Peyer's patch (tissue), 4 donors: ENCODE measurements at regions not wholly inside any gene's neighbourhood (a gene's known extent, or its start where the extent isn't known, plus 50 kb on each side); places are given as distances from the start of the nearest gene placed in this dataset.

Source experiments
- POLR2A ChIP-seq, 2 donors: fragments of 450-650 bp; IDR thresholded peaks; one replicate each; pipeline ENCODE4 v1.5.1; 2017; ENCODE audit warnings: antibody characterized with exemption in 2 of 2, mild to moderate bottlenecking in 2 of 2, moderate library complexity in 2 of 2
- TF ChIP-seq, protein P1 (sequence below), 6 experiments: fragments of 450-650 bp in 4 of 6; fragments of 200-600 bp in 2 of 6; sonication (generic) in 1 of 6; IDR thresholded peaks; one replicate each; pipeline ENCODE4 v1.5.1; 2017 to 2019; ENCODE audit warnings: antibody characterized with exemption in 6 of 6, mild to moderate bottlenecking in 3 of 6, moderate library complexity in 1 of 6

DNA sequence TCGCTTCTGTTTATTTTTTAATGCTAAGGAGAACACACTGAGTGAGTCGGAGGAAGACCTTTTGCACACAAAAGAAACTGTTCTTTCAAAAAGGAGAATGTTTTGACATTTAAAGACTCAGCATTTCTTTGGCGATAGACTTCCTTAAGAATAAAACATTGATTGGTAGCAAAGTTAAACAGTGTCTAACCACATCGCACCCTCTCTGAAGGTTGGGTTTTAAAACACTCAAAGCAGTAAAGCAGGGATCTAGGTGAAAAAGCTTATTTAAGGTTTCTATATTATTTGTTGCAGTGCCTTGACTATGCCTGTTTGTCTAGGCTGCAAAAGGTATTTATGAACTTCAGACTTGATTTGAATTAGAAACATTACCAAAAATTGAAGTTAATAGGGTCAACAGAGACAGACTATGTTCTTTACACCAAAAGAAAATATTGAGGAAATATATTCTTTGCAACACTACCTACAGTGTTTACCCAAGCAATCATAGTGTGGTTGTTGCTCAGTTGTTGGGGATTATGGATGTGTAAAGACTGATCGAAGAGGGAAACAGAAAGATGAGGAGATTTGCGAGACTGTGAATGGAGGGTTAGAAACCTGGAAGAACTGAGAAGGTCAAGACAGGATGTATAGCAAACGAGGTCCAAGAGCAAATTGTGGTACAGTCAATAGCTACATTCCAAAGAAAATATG lies 297.8 kb upstream of the SLC39A10 start:
- TF ChIP-seq, protein P1, sequence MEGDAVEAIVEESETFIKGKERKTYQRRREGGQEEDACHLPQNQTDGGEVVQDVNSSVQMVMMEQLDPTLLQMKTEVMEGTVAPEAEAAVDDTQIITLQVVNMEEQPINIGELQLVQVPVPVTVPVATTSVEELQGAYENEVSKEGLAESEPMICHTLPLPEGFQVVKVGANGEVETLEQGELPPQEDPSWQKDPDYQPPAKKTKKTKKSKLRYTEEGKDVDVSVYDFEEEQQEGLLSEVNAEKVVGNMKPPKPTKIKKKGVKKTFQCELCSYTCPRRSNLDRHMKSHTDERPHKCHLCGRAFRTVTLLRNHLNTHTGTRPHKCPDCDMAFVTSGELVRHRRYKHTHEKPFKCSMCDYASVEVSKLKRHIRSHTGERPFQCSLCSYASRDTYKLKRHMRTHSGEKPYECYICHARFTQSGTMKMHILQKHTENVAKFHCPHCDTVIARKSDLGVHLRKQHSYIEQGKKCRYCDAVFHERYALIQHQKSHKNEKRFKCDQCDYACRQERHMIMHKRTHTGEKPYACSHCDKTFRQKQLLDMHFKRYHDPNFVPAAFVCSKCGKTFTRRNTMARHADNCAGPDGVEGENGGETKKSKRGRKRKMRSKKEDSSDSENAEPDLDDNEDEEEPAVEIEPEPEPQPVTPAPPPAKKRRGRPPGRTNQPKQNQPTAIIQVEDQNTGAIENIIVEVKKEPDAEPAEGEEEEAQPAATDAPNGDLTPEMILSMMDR (IDR thresholded peaks at IDR 0.05): no peak
- TF ChIP-seq POLR2A (IDR thresholded peaks at IDR 0.05): no peak
